ENCODE measurements at regions not wholly inside any gene's neighbourhood (a gene's known extent, or its start where the extent isn't known, plus 50 kb on each side); places are given as distances from the start of the nearest gene placed in this dataset.
A peak's percentile ranks its signal among the peaks of the same experiment; 100 is the strongest.

GRCh38 chrX:40485102-40485826 lies 95.5 kb upstream of the ATP6AP2 start:
- DNase-seq (ENCODE audit: low read depth), result no peak

- no peak for DNase-seq (ENCODE audit: low read depth)
Measured at GRCh38 chrX:40484408-40485091, 96.2 kb upstream of the ATP6AP2 start.

GRCh38 chrX:40483502-40483901 lies 97.3 kb upstream of the ATP6AP2 start:
- DNase-seq (ENCODE audit: low read depth), result no peak

- DNase-seq (ENCODE audit: low read depth), result no peak
Measured at GRCh38 chrX:40479777-40480318, 100.9 kb upstream of the ATP6AP2 start.

DNA sequence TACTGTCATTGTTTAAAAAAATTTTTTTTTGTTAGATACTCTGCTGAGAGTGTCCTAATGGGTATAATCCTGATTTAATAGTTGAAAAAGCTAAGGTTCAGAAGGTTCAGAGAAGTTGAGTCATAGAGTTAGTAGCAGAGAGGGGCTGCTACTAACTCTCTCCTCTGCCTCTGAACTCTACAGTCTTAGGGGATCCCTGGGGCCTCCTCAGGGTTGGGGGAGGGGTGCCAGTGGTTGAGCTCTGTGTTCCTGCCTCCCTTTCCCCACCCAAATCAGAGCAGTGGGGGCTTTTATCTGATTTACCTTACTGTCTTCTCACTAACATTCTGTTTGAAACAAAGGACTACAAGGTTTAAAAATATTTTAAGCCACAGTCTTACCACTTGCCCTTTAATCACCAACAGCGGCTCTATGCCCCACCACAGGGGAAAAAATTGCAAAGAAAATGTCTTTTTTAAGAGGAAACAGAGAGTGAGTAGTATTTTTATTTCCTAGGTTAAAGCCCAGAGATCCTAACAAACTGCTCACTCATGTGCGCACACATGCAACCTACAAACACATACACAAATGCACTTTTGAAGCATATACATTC lies 102.2 kb upstream of the ATP6AP2 start:
- no peak for DNase-seq (ENCODE audit: low read depth)

DNA sequence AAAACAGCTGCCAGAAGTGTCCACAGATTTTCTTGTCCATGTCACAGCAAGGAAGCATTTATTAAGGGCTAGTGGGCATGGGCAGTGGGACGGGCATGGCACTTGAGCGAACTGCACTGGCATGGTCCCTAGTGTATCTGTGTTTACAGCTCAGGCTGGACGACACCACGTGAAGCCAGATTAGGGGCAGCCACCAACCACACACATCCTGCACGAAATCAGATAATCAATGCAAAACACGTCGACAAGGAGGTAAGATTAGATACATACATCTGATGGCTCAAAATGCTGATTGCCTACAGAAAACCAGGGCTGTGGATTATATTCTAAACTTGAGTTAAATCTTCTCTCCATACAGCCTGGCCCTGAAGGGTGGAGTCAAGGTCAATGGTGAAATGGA lies 103.8 kb upstream of the ATP6AP2 start:
- no peak for DNase-seq (ENCODE audit: low read depth)

- no peak for DNase-seq (ENCODE audit: low read depth)
Measured at GRCh38 chrX:40474645-40475044, 106.1 kb upstream of the ATP6AP2 start.

- DNase-seq (ENCODE audit: low read depth), result no peak
Measured at GRCh38 chrX:40474205-40474626, 106.6 kb upstream of the ATP6AP2 start.

DNA sequence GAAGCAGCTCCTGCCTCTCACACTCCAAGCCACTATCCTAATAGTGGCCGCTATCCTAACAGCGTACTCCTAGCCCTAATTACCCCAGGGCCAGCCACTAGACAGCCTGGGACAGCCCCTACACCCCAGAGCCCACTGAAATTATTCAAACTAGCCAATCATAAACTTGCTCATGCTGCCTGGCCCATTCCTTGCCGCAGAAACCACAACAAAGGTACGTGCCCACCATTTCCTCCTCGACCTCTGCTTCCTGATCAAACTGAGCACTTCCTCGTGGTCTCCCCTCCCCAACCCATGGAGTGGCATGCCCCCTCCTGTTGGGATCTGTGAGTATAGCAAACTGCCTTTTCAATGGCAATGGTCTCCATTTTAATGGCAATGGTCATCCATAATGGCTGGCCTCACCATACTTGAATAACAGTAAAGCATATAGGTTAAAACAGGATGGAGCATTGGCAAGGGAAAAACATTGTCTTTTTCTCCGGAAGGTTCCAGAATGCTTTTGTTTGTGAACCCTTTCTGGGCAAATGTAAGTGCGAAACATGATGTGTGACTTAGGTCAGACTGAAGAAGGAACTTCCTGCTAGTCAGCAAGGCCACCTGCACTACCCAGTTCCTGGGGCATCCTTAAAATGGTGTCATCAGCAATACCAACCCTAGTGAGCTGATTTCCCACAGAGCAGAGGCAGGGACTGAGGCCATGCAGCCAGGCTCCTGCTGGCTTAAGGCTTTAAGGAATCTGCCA lies 107.1 kb upstream of the ATP6AP2 start:
- DNase-seq (ENCODE audit: low read depth), result no peak

DNA sequence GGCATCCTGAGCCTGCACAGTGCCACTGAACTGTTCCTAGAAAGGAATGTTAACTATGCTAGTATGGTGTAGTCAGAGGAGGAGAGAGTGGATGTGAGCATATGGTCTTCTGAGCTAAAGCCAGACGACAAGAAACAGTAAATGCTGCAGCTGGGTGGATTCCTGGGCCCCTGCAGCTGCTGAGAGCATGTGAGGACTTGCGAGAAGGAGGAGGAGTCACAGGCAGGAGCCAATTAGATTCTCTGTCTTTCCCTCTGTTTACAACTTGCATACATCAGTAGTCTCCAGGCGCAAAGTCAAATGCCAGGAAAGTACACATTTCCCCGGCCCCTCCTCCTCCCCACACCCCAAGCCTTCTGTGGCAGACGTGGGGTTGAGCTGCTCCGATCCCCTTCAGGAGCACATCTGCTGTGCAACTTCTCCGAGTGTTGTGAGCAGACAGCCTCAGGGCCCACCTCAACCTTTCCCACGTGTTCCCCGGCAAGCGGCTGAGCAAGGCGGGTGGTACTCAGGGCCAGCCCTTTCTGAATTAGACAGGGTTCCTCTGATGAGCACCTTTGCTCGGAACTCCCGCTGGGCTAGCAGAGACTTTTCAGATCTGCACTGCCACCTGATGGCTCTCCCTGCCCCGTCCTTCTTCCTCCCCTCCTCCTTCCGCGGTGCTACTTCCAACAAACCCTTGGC lies 108.7 kb upstream of the ATP6AP2 start:
- no peak for DNase-seq (ENCODE audit: low read depth)

DNA sequence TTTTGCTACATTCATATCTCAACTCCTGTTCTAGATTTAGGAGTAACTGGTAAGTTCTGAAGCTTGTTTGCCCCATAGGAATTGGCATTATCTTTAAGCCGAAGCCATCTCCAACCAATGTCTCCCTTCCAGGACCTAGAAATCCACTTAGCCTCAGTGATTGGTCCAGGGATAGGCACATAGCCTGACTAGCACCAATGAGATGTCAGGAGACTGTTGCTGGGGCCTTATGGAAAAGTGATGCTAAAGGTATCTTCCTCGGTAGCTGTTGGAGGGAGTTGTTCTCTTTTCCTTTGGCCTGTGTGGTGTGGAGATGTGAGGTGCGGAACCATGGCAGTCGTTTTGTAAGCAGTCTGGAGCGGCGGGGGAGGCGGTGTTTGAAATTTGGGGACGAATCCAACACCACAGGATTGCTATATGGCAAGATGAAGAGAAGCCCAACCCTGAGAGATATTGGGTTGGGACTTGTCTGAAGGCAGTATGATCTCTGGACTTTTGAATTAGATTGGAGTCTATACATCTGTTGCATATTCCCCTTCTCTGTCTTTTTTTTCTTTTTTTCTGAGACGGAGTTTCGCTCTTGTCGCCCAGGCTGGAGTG lies 109.8 kb upstream of the ATP6AP2 start:
- no peak for DNase-seq (ENCODE audit: low read depth)

- DNase-seq (ENCODE audit: low read depth), result no peak
Measured at GRCh38 chrX:40469316-40469715, 111.5 kb upstream of the ATP6AP2 start.

GRCh38 chrX:40468033-40468846 lies 112.5 kb upstream of the ATP6AP2 start:
- peak; percentile 13 for DNase-seq (ENCODE audit: low read depth)

DNA sequence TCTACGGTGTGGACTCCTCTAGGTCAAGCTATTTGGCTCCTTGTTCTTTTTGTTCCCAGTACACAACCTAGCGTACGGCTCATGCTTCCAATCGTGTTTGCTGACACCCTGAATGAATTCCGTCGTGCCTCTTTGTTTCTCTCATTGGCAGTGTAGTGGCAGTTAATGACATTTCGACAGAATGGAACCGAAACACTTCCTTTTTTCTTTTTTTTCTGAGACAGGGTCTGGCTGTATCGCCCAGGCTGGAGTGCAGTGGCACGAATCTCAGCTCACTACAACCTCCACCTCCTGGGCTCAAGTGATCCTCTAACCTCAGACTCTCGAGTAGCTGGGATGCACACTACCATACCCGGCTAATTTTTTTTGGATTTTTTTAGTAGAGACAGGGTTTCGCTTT lies 113.3 kb upstream of the ATP6AP2 start:
- DNase-seq (ENCODE audit: low read depth), result no peak

- no peak for DNase-seq (ENCODE audit: low read depth)
Measured at GRCh38 chrX:40465735-40466551, 114.8 kb upstream of the ATP6AP2 start.

GRCh38 chrX:40462795-40463194 lies 118.0 kb upstream of the ATP6AP2 start:
- no peak for DNase-seq (ENCODE audit: low read depth)

GRCh38 chrX:40460926-40461325 lies 119.8 kb upstream of the ATP6AP2 start:
- no peak for DNase-seq (ENCODE audit: low read depth)

DNA sequence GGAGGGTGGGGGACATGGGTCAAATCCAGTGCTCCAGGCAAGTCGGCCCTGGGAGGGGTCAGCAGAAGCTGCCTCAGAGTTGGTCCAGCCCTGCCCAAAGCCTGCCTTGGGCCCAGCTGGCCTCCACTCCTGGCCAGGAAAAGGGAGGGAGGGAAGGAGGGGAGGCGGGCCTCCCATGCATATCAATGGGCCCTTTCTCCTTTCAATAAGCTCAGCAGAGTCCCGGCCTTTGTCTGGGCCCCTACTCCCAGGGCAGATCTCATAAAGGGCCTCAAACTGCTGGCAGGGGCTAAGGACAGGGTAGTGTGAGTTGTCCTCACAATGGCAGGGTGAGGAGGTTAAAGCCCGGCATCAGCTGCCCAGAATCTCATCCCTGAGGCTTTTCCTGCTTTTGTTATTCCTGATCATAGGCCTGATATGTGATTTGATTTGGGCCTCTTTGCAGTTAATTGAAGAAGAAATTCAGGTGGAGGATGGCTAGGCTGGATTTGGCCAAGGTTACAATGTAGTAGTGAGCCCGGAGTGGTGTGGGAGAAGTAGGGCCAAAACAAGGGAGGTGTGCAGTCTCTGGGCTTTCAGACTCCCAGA lies 121.1 kb upstream of the ATP6AP2 start:
- DNase-seq (ENCODE audit: low read depth), result no peak

DNA sequence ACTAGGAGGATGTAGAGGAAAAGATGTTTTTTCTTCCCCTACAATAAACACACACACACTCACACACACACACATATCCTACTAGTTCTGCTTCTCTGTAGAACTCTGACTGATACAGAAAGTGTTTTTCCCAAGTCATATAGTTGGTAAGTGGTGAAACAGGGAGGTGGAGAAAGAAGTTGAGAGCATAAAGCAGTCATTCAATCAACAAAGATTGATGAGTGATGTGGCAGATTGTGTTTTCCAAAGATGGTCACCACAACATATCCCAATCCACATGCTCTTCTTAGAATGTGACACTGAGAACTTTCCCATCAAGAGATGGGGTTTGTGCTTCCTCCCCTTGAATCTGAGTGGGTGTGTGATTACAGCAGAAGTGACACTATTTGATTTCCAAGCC lies 123.4 kb upstream of the ATP6AP2 start:
- DNase-seq (ENCODE audit: low read depth), result no peak

Data from activated T-cell treated with anti-CD3 and anti-CD28 coated beads for 24 hours (primary cell).